Stimulated activated naive B cell treated with anti-CD40 and anti-IgM and Interleukin-4, amounts not matched to agents 10 μg/mL and 1 μg/mL and 100 μg/mL, for 72 hours (primary cell): ENCODE measurements at regions not wholly inside any gene's neighbourhood (a gene's known extent, or its start where the extent isn't known, plus 50 kb on each side); places are given as distances from the start of the nearest gene placed in this dataset.
"Not testable (repeated sequence)": the region's sequence is repeated elsewhere in the genome, so short reads cannot be mapped to it uniquely, and the experiment has no call there.

Experiments used
- ATAC-seq, 2 donors: fragments of 150-1000 bp; cut with Tn5 transposase; replicated peaks; 2 replicates each; pipeline ENCODE4 v1.10.0; 2021; ENCODE audit warnings: moderate library complexity in 1 of 2
- DNase-seq: peaks from one replicate; pipeline ENCODE4 v3.0.0; 2021
- H3K27ac Mint-ChIP-seq: one replicate; pipeline ENCODE4 v1.8.0; 2022; ENCODE audit warnings: mild to moderate bottlenecking, mixed read lengths
- H3K27me3 Mint-ChIP-seq, 2 donors: one replicate each; pipeline ENCODE4 v1.8.0; 2022; ENCODE audit warnings: mixed read lengths in 2 of 2
- H3K36me3 Mint-ChIP-seq, 2 donors: one replicate each; pipeline ENCODE4 v1.8.0; 2022; ENCODE audit warnings: mixed read lengths in 2 of 2, mild to moderate bottlenecking in 1 of 2
- H3K4me1 Mint-ChIP-seq, 2 donors: one replicate each; pipeline ENCODE4 v1.8.0; 2022; ENCODE audit warnings: mixed read lengths in 2 of 2, mild to moderate bottlenecking in 1 of 2
- H3K4me3 Mint-ChIP-seq, 2 donors: one replicate each; pipeline ENCODE4 v1.8.0; 2022; ENCODE audit warnings: mild to moderate bottlenecking in 2 of 2, mixed read lengths in 2 of 2, moderate library complexity in 1 of 2
- H3K9me3 Mint-ChIP-seq, 2 donors: one replicate each; pipeline ENCODE4 v1.8.0; 2022; ENCODE audit warnings: mixed read lengths in 2 of 2, mild to moderate bottlenecking in 1 of 2

DNA sequence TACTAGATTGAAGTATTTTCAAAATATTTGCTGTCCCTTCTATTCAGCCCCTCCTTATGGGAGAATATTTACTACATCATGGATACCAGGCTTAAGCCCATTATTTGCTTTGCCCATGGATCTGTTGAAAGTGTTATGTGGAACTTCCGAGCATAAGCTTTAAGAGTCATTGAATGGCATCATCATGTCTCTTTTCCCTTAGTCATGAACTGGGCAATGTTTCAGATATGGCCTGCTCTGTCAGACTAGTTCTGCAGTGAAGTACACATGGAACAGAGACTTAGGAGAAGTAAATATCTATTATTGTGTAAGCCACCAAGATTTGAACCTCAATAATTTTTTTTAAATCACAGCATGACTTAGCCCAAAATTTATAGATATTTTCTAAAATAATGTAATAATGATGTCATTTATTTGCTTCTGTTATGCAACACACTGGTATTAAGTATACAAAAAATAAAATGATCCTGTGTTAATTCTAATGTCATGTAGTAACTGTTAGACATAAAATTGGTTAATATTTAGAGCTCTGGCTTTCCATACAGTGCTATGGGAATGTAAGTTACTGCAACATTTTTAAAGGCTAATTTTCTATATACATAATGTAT, 1097.3 kb downstream of the SLC16A7 start:
- no peak for DNase-seq
- Mint-ChIP-seq H3K36me3 (no peaks in the 10 kb centered on the region), H3K4me3 (no peak overlapping the region), H3K9me3 (peaks cover 0 to 3% of the 10 kb centered on the region in 2 donors), H3K4me1 (no peaks in the 10 kb centered on the region), H3K27ac (no peak overlapping the region), H3K27me3 (no peaks in the 10 kb centered on the region)
- no peak for ATAC-seq

DNA sequence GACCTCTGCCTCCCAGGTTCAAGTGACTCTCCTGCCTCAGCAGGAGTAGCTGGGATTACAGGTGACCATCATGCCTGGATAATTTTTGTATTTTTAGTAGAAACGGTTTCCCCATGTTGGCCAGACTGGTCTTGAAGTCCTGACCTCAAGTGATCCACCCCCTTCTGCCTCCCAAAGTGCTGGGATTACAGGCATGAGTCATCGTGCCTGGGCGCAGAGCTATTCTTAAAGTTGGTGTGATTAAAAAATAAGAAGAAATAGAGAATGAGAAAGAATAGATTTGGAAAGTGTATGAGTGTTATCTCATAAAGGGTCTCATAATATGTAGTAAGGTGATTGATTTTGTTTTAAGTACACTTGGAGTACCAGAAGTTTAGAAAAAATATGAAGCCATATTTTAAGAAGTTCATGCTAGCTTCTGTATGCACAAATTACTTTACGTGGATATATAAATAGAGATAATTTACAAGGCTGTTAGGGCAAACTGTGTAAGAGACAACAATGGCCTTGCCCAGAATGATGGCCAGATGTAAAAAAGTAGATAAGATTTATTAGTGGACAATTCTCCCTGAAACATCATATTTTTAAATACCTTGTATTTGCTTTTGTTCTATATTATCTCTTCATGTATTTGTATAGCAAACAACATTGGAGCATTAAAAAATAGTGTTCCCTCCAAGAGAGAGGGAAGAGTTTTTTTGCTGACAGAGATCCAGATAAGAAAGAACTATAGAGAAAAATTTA, 1108.5 kb downstream of the SLC16A7 start:
- H3K4me3 Mint-ChIP-seq, result no peak overlapping the region
- ATAC-seq, result no peak

GRCh38 chr12:60710246-60710645, 1114.4 kb downstream of the SLC16A7 start:
- DNase-seq (no peak), ATAC-seq (no peak)
- Mint-ChIP-seq H3K4me3 (no peak overlapping the region), H3K4me1 (no peaks in the 10 kb centered on the region), H3K27me3 (no peaks in the 10 kb centered on the region), H3K9me3 (peaks cover 3 to 5% of the 10 kb centered on the region in 2 donors), H3K27ac (no peak overlapping the region), H3K36me3 (no peaks in the 10 kb centered on the region)

More for the DNA sequence above, 1108.5 kb downstream of the SLC16A7 start:
- no peaks in the 10 kb centered on the region for H3K4me1 Mint-ChIP-seq
- H3K27ac Mint-ChIP-seq, result no peak overlapping the region
- H3K36me3 Mint-ChIP-seq, result no peaks in the 10 kb centered on the region
- no peak for DNase-seq
- H3K9me3 Mint-ChIP-seq, result peaks cover 3 to 5% of the 10 kb centered on the region in 2 donors
- H3K27me3 Mint-ChIP-seq, result no peaks in the 10 kb centered on the region

GRCh38 chr12:60714141-60714900, 1118.5 kb downstream of the SLC16A7 start:
- Mint-ChIP-seq H3K4me3 (no peak overlapping the region), H3K9me3 (peaks cover 4 to 8% of the 10 kb centered on the region in 2 donors), H3K36me3 (no peaks in the 10 kb centered on the region), H3K27me3 (no peaks in the 10 kb centered on the region), H3K27ac (no peak overlapping the region), H3K4me1 (no peaks in the 10 kb centered on the region)
- DNase-seq, result no peak
- ATAC-seq, result no peak

- Mint-ChIP-seq H3K27me3 (no peaks in the 10 kb centered on the region), H3K9me3 (peaks cover 0 to 4% of the 10 kb centered on the region in 2 donors), H3K27ac (no peak overlapping the region), H3K36me3 (no peaks in the 10 kb centered on the region), H3K4me1 (no peaks in the 10 kb centered on the region), H3K4me3 (no peak overlapping the region)
- ATAC-seq (no peak), DNase-seq (no peak)
Measured at GRCh38 chr12:60724475-60724874, 1128.6 kb downstream of the SLC16A7 start.

- DNase-seq, result no peak
- no peak for ATAC-seq
- H3K36me3 Mint-ChIP-seq, result no peaks in the 10 kb centered on the region
- no peak overlapping the region for H3K4me3 Mint-ChIP-seq
- no peaks in the 10 kb centered on the region for H3K4me1 Mint-ChIP-seq
- H3K27me3 Mint-ChIP-seq, result no peaks in the 10 kb centered on the region
- no peak overlapping the region for H3K27ac Mint-ChIP-seq
- H3K9me3 Mint-ChIP-seq, result peaks cover 0 to 4% of the 10 kb centered on the region in 2 donors
Measured at GRCh38 chr12:60724984-60725383, 1129.2 kb downstream of the SLC16A7 start.

DNA sequence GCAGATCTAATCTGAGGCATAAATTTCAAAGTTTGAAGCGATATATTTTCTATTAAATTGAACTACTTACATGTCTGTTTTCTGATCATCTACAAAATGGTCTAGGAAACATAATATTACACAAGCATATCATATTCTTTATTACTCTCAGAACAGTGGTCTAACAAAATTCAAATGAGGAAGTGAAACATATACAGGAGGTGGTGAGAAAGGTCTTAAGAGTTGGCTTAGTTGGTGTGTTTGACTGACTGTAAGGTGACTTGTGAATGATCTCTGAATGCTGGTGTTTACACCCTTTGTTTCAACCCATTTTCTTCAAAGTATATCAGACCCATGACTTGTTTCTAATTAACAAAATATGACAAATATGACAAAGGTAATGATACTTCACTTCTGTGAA, 1156.8 kb downstream of the SLC16A7 start:
- no peaks in the 10 kb centered on the region for H3K36me3 Mint-ChIP-seq
- H3K4me3 Mint-ChIP-seq, result no peak overlapping the region
- H3K9me3 Mint-ChIP-seq, result peaks cover 3 to 13% of the 10 kb centered on the region in 2 donors
- no peak overlapping the region for H3K27ac Mint-ChIP-seq
- no peaks in the 10 kb centered on the region for H3K27me3 Mint-ChIP-seq
- peak; percentile 48 to 51 for ATAC-seq
- no peak for DNase-seq
- H3K4me1 Mint-ChIP-seq, result no peaks in the 10 kb centered on the region

DNA sequence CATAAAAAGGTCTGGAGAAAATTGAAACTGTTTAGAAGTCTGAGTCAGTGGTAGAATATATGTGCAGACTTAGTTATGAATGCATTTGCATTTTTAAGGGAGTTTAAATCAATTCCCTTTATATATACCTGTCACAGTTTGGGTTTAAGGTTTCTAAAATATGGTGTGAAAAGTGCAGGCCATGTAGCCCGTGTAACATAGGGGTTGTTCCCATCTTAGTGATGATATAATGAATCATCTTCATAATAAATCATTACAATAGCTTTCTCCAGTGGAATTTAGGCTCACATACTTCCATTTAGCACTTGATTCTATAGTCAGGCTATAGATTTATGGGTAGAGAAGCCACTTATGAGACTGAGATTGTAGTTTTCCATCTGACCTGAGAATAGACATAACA, 1162.4 kb downstream of the SLC16A7 start:
- no peak for DNase-seq
- H3K4me3 Mint-ChIP-seq, result no peak overlapping the region

GRCh38 chr12:60760965-60761364, 1165.1 kb downstream of the SLC16A7 start:
- Mint-ChIP-seq H3K27me3 (no peaks in the 10 kb centered on the region), H3K9me3 (peaks cover 0 to 4% of the 10 kb centered on the region in 2 donors), H3K36me3 (no peaks in the 10 kb centered on the region), H3K27ac (no peak overlapping the region), H3K4me3 (no peak overlapping the region), H3K4me1 (no peaks in the 10 kb centered on the region)
- no peak for DNase-seq
- no peak for ATAC-seq

More for the DNA sequence above, 1162.4 kb downstream of the SLC16A7 start:
- peaks cover 0 to 2% of the 10 kb centered on the region in 2 donors for H3K9me3 Mint-ChIP-seq
- H3K36me3 Mint-ChIP-seq, result no peaks in the 10 kb centered on the region
- ATAC-seq, result no peak
- H3K27ac Mint-ChIP-seq, result no peak overlapping the region
- no peaks in the 10 kb centered on the region for H3K4me1 Mint-ChIP-seq
- H3K27me3 Mint-ChIP-seq, result no peaks in the 10 kb centered on the region

- not testable (repeated sequence) for H3K27me3 Mint-ChIP-seq, H3K36me3 Mint-ChIP-seq, ATAC-seq, H3K4me1 Mint-ChIP-seq, H3K9me3 Mint-ChIP-seq, H3K27ac Mint-ChIP-seq, H3K4me3 Mint-ChIP-seq, DNase-seq
Measured at GRCh38 chr12:60801166-60801565, 1205.3 kb downstream of the SLC16A7 start.

DNA sequence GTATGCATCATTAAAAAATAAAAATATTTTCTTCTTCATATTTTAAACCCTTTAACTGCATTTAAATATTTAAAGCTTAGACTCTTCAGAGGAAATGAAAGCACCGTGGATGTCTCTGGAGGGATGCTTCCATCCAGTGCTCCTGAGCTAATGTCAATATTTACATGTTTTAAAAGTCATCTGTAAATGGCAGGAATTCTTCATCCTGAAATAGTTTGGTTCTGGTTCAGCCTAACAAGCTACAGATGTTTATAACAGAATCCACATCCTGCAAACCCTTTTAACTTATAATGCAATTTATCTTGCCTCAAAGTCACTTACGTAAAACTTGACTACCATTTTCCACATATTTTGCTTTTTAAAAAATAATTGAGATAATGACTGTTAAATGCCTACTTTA, 1207.3 kb downstream of the SLC16A7 start:
- ATAC-seq (no peak), DNase-seq (no peak)
- Mint-ChIP-seq H3K27ac (no peak overlapping the region), H3K9me3 (peaks cover 5% of the 10 kb centered on the region in 2 donors), H3K27me3 (no peaks in the 10 kb centered on the region), H3K4me3 (no peak overlapping the region), H3K36me3 (no peaks in the 10 kb centered on the region), H3K4me1 (no peaks in the 10 kb centered on the region)

GRCh38 chr12:60805364-60805763, 1209.5 kb downstream of the SLC16A7 start:
- no peaks in the 10 kb centered on the region for H3K36me3 Mint-ChIP-seq
- H3K27ac Mint-ChIP-seq, result no peak overlapping the region
- H3K4me3 Mint-ChIP-seq, result no peak overlapping the region
- no peak for DNase-seq
- H3K4me1 Mint-ChIP-seq, result no peaks in the 10 kb centered on the region
- H3K27me3 Mint-ChIP-seq, result no peaks in the 10 kb centered on the region
- no peak for ATAC-seq
- H3K9me3 Mint-ChIP-seq, result peaks cover 5% of the 10 kb centered on the region in 2 donors

DNA sequence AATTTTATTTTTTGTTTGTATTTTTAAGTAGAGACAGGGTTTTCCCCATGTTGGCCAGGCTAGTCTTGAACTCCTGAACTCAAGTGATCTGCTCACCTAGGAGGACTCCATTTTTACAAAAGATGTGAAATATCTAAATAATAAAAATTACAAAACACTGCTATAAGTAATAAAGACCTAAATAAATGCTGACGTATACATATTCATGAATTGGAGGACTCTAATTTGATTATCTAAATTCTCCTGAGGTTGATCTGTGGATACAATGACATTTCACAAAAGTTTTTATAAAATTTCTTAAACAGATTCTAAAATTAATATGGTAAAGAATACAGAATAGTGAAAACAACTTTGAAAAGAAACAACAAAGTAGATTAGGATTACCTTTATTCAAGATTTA, 1224.0 kb downstream of the SLC16A7 start:
- H3K27me3 Mint-ChIP-seq, result no peaks in the 10 kb centered on the region
- ATAC-seq, result no peak
- H3K36me3 Mint-ChIP-seq, result no peaks in the 10 kb centered on the region
- H3K4me1 Mint-ChIP-seq, result no peaks in the 10 kb centered on the region
- H3K27ac Mint-ChIP-seq, result no peak overlapping the region
- peaks cover 0 to 6% of the 10 kb centered on the region in 2 donors for H3K9me3 Mint-ChIP-seq
- H3K4me3 Mint-ChIP-seq, result no peak overlapping the region
- no peak for DNase-seq

GRCh38 chr12:60822580-60822979, 1226.8 kb downstream of the SLC16A7 start:
- Mint-ChIP-seq H3K27me3 (no peaks in the 10 kb centered on the region), H3K9me3 (no peaks in the 10 kb centered on the region), H3K4me3 (no peak overlapping the region), H3K27ac (no peak overlapping the region), H3K36me3 (no peaks in the 10 kb centered on the region), H3K4me1 (no peaks in the 10 kb centered on the region)
- no peak for ATAC-seq
- DNase-seq, result no peak

DNA sequence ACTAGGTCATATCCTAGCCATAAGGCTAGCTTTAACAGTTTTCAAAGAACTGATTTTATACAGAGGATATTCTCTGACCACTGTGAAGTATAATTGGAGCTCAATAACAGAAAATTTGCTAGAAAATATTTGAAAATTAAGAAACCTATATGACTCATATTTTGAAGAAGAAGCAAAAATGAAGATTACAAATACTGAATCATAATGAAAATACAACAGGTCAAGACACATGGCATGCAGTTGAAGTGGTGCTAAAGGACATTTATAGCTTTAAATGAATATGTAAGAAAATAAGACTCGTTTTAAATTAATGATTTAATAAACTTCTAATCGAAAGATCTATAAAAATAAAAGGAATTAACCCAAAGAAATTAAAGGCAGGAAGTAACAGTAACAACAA, 1234.6 kb downstream of the SLC16A7 start:
- DNase-seq (no peak), ATAC-seq (no peak)
- H3K4me1 Mint-ChIP-seq, result no peaks in the 10 kb centered on the region
- no peak overlapping the region for H3K4me3 Mint-ChIP-seq
- peaks cover 3 to 9% of the 10 kb centered on the region in 2 donors for H3K9me3 Mint-ChIP-seq
- H3K36me3 Mint-ChIP-seq, result no peaks in the 10 kb centered on the region
- H3K27ac Mint-ChIP-seq, result no peak overlapping the region
- H3K27me3 Mint-ChIP-seq, result no peaks in the 10 kb centered on the region
